GM19328 (cell line): ENCODE measurements at regions not wholly inside any gene's neighbourhood (a gene's known extent, or its start where the extent isn't known, plus 50 kb on each side); places are given as distances from the start of the nearest gene placed in this dataset.

Experiments
- ATAC-seq: cut with Tn5 transposase; IDR thresholded peaks from one replicate; pipeline ENCODE4 v1.9.1; 2021; ENCODE audit warnings: mild to moderate bottlenecking, moderate library complexity; ENCODE audit not compliant: unreplicated experiment

DNA sequence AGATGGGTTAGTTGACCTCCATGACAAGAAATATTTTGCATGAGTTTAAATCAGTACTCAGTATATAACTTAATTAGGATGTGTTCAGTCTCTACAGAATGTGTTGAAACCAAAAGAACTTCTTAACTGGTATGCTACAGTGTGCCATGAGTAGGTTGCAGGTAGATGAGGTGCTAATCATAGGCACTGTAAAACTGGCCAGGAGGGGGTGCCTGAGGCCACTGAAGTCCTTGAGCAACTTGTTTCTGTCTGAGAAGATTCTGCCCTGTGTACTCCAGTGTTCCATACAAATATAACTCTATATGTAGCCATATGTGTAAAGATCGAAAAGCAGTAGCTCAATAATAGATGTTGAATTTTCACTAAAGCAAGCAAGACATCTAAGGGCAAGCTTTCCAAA is 549.2 kb upstream of the KLF12 start:
- no peak for ATAC-seq

DNA sequence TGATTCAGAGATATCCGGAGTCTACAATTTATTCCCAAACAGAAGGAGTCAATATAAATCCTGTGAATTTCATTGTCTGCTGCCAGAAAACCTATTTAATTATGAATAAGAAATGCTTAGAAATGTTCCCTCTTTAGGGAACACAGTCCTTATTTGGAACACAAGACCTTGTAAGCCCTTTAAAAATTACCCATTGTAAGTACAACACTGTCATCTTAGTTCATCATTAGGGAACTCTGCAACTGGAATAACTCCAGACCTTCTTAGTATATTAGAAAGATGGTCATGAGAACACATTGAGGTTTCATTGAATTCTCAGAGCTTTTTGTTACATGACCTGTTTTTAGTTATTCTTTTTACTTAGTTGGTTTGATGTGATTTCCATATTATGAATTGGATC is 548.5 kb upstream of the KLF12 start:
- ATAC-seq, result no peak

DNA sequence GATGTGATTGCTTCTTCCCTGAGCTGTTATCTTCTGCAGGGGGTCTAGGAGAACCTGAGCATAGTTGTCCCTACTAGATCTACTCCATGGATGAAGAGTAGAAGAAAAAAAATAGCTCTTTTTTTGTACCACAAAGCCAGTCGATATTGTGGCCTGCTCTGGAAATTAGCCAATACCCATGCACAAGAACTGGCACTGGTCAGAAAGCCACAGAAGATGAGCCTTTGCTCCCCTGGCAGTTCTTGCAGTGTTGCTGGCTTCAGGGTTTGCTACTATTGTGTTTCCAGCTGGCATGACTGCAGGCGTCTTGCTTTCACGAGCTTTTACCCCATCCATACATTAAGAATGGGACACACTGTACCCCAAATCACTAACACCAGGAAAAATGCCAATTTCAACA is 547.7 kb upstream of the KLF12 start:
- ATAC-seq, result no peak

DNA sequence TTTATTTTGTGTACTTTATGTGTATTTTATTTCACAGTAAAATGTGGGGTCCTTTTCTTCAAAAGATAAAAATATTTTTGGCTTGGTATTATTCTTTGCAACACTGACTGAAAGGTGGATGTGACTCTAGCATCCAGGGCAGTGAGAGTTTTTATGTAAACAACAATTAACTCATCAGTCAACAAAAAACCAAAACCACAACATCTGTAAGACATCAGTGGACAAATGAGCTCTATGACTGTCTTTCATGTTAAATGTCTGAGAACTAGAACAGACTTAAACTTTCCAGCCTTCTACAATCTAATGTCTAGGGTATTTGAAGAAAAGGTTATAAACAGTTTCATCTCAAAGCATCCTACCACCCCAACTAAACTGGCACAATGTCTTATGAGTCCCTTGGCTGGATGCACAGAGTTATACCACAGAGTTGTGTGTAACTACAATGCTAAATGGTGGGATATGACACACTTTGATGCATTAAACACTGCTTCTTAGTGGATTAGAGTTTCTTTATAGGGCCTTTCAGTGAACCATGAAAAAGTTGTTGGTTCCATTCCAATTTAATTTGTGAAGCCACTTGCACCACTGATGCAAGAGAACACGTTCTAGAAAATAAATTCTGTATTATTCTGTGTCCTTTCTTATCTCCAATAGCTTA is 544.2 kb upstream of the KLF12 start:
- ATAC-seq, result no peak

DNA sequence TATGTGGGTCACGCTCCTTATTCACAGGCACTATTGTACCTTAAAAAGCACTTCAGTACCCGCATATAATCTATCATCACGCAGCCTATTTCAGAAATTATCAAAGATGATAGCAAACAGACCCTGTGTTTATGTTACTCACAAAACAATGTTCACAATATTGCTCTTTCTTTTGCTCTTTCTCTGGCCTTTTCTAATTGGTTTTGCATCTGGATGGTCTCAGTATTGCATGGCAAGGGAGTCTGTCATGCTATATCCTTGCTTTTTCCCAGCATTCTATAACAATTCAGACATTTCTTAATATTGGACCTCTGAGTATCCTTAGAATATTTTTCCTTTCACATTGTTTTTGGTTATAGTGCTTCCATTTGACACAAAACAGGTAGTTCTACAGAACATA is 541.8 kb upstream of the KLF12 start:
- no peak for ATAC-seq

DNA sequence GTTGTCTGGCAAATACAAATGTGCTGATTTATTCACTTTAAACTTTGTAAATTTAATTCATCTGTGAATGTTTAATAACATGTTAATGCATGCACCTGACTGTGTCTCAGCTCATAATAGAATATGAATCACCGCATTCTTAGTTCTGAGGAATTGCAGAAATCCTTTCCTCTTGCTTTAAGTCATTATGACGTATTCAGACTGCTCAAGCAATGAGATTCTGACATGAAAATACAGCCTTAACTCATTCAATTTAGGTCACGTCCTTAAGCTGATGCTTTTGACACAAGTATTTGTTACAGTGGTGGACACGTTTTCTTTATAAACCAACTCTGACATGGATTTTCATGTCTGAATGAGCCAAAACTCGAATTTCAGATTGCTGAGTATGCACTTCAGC is 541.0 kb upstream of the KLF12 start:
- no peak for ATAC-seq

DNA sequence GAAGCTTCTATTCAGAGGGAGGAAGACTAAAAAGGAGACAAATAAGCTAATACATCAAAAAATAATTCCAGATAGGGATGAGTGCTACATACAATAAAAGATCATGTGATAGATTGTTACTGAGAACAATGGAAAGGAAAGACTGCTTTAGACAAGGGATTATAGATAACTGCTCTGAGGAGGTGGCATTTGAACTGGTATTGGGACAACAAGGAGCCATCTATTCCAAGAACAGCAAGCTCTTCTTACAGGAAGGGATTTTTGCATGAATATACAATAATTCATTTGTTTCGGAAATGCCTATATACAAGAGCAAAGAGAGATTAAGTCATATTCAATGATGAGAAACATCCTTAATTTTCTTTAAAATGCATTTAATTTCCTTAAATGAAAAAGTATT is 540.5 kb upstream of the KLF12 start:
- ATAC-seq, result no peak

DNA sequence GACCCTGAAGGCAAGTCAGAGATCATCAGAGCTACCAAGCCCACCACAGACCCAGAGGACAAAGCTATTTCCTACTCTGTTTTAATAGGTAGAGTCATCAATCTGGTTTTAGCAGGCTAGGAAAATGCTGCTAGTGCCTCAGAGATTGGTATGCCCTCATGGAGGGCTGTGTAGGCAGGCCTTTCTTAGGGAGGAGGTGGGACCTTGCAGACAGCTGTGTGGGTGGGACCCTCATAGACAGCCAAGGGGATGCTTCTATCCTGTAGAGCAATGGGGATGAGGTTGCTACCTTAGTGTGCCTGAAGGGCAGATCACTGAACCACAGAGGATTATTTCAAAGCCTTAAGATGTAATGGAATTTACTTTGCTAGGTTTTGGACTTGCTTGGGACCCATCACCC is 534.9 kb upstream of the KLF12 start:
- ATAC-seq, result no peak

DNA sequence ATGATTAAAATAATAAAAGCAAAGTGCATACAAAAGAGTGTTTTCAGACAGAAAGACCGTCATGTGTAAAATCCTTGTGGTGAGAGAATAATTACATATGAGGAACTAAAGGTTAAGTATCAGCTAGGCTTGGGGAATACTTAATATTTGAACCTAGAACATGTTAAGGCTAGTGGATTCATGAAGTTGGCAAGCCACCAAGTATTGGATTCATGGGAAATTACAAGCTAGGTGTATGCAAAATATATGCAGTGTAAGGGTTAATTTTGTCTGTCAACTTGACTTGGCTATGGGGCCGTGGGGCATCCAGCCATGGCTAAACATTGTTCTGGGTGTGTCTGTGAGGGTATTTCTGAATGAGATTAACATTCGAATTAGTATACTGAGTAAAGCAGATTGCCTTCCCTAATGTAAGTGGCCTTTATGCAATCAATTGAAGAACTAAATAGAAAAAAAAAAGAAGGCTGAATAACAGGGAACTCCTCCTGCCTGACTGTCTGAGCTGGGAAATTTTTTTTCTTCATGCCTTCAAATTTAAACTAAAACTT is 533.5 kb upstream of the KLF12 start:
- ATAC-seq, result no peak

DNA sequence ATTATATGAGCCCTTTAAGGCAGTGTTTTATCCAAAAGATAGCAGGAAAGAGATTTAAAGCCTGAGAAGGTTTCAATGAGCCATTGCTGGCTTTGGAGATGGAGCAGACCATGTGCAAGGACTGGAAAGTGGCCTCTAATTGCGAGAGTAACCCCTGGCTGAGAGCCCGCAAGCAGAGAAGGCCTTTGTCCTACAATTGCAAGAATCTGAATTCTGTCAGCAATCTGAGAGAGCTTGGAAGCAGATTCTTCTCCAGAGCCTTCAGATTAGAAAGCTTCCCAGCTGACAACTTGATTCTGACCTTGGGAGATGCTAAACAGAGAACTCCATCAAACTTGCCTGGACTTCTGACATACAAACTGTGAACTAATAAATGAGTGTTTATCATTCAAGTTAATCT is 528.7 kb upstream of the KLF12 start:
- no peak for ATAC-seq

DNA sequence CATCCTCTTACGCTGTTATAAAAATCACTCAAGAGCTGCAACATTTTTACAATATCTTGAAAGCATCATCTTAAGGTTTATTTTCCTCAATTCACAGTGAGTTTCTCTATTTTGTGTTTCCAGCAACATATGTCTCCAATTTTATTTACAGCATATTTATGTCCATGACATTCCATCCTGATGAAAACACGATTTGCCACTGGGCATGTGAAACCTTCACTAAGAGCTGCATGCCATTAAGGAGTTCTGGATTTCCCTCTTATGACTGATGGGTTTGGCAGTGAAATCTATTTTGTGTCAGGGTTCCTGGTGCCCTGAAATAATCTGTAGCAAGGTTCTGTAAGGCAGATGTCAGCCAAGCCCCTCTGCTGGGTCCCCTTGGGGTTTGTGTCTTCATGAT is 527.6 kb upstream of the KLF12 start:
- no peak for ATAC-seq

DNA sequence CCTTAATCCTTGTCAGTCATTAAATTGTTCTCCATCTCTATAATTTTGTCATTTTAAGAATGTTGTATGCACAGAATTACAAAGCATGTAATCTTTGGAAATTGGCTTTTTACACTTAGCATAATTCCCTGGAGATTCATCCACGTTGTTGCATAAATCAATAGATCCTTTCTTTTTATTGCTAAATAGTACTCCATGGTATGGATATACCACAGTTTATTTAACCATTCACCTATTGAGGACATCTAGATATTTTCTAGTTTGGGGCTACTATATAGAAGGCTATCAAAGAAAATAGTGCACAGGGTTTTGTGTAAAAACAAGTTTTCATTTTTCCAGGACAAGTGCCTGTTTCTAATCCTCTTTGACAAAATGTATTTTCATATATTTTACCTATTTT is 523.6 kb upstream of the KLF12 start:
- ATAC-seq, result no peak

DNA sequence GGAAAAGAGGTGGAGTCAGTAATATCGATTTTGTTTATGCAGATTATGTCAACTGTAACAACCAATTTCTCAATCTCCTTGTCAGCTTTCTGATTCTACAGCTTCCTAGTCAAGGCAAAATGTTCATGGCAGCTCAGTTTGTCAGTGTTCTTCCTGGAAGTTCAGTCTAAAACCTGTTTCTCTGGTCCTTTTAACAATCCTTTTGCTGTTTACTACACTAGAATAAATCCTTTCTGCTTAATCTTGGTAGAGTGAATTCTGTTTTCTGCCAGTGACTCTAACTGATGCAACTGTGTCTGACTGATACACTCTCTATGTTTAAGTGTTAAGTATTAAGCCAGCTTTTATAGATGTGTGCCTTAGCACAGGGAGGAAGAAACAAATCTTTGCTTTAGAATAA is 516.9 kb upstream of the KLF12 start:
- ATAC-seq, result no peak

DNA sequence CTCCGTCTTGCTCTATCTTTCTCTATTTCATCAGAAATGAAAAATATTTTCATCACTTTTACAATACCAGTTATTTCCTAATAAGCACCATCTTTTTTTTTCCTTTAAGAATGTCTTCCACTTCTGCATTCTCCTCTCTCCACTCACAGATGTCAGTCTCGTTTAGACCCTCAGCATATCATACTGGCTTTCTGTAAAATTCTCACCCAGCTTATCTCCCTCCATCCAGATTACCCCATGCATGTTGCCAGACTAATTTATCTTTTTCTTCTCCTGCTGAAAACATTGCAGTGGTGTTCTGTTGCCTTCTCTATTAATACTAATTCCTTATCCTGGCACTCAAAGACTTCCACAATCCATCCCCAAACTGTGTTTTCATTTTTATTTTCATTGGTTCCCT is 513.8 kb upstream of the KLF12 start:
- no peak for ATAC-seq

DNA sequence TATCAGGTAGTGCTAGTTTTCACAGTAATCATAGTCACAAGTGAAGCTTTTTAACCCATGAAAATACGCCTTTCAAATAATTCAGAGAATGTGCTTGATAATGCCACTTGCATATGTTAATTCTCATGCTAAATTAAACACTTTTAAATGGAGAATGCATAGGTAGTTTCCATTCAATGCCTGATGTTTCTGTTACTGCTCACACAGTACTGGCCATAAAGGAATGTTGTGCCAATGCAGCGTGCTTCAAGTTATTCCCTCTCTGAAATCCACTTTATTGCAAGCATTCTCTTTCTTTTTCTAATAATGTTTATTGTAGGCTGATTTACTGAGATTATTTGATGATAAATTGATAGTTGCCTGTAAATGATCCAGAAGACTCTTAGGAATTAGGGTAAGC is 513.0 kb upstream of the KLF12 start:
- ATAC-seq, result no peak

DNA sequence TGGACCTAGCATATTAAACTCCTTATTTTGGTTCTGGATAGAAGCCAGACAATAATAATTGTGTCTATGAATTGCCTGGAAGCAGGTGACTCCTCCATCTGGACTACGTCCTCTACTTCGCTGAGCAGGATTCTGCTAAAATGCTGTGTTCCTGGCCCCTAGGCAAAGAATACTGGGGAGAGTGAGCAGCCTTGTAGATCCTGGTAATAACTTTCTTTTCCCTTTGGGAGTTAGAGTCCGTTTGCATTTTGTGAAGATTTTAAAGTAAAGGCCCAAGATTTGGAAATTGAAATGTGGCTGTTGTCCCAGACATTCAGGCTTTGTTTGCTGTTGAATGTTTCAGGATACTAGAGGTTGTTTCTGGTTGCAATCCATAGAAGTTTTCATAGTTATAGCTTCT is 511.9 kb upstream of the KLF12 start:
- ATAC-seq, result no peak

DNA sequence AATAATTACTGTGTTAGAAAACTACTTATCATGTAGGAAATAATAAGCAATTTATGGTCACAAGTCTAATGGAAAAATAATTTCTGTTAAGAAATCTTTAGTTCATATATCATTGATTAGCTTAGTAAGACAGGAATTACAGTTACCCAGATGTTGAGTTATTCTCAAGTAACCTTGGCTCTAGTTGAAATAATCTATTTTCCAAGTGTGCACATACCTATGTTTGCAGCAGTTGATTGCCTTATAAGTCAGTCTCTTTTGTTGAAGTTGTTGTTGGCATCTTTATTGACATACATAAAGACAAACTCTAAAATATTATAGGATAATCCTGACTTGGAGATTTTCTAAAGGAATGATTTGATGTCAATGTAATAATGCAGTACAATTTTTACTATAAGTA is 511.4 kb upstream of the KLF12 start:
- ATAC-seq, result no peak

DNA sequence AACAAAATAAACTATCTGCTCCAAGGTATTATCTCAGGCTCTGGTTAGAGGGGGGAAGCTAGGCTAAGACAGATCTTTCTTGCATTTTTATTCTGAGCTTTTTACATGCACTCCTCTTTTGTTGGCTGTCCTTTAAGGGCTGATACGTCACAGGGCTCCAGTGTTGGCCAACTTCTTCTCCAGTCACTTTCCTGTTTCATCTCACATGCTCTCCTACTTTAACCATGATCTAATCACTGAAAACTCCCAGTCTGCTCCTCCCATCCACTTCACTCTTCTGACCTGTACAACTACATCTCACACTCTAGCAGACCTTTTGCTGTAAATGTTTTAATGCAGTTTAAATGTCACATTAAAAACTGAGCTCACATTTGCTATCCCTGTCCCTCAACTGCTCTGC is 510.0 kb upstream of the KLF12 start:
- no peak for ATAC-seq

DNA sequence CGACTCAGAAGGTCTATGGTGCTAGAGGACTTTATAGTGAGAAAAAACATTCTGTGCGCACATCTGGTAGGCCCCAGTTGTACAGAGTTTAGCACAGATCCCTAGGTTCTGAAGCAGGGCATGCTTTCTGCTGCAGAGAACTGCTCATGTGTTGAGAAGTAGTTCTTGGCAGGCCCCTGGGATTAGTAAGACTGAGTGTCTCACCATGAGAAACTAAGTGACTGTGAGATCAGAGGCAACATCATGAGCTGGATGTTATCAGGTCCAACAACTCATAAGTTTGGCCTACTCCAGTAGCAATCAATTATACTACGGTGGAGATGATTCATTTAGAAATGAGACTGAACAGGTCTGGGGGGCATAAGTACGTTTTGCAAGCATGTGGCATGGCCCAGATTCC is 507.4 kb upstream of the KLF12 start:
- no peak for ATAC-seq

DNA sequence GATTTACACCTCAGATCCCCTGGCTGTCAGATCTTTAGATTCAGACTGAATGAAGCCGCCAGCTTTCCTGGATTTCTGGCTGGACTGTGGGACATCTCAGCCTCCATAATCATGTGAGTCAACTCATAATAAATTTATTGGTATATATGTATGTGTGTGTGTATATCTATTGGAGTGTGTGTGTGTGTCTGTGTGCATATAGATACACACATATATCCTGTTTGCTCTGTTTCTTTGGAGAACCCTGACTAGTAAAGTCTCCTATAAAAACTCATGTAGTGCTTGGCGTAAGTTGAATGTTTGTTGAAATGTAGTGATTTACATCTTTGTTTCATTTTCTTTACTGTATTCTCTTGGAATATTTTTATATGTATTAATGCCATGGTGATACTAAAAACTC is 499.5 kb upstream of the KLF12 start:
- no peak for ATAC-seq

DNA sequence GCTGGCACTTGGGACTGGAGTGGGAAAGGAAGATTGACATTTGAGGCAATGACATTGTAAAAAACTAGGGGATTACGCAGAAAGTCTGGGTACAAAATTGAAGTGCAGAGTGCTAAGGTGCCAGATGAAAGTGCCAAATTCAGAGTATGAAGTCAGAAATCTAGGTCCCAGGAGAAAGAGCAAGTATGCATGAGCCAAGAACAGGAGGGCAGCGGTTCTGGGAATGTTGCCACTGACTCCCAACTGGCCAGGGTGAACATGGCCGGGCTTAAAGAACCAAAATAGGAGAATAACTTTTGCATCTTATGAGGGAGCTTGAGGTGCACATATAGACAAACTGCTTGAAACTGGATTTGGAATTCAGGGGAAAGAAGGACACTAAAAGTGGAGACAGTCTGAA is 495.8 kb upstream of the KLF12 start:
- no peak for ATAC-seq

DNA sequence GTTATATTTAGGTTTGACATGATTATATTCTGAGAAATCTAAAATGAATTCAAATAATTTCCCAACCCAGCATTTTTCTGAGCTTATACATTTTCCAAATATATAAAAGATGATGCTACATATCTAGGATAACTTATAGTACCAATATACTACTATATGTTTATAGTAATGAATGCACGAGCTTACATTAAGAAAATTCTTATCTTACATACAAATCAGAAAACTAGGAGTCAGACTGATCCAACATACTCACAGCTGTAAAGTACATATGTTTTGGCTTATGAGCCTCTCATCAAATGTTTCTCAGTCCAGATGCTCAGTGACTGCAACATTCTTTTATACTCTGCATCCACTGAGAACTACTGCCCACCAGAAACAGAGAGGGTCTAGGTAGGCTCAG is 491.3 kb upstream of the KLF12 start:
- no peak for ATAC-seq

DNA sequence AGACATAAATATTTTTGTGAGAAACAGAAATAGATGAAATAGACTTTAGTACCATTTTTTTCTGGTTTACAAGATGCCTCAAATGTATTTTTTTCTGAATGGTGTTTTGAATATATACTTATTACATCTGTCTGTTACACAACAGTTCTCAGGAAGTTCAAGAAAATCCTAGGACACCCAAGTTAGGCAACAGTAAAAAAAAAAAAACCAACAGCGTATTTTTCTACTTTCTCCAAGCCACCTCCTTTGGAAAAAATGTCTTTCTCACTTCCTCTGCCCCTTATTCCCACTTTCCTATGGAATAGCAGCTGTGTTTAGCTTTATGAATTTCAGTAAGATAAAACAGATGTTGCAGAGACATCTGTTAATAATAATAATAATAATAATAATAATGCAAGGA is 489.6 kb upstream of the KLF12 start:
- ATAC-seq, result no peak
